ENCODE measurements at regions not wholly inside any gene's neighbourhood (a gene's known extent, or its start where the extent isn't known, plus 50 kb on each side); places are given as distances from the start of the nearest gene placed in this dataset.

- TF ChIP-seq EZH2 (IDR thresholded peaks at IDR 0.05; ENCODE audit: insufficient read depth, low read length) (no peak), CTCF (IDR thresholded peaks at IDR 0.05; ENCODE audit: insufficient read depth, low read depth, low read length) (no peak)
- H3K9ac ChIP-seq (ENCODE audit: low read length), result no peak overlapping the region
- H3K9me3 ChIP-seq (ENCODE audit: insufficient read depth, low read depth, low read length), result no peaks in the 10 kb centered on the region
- Mint-ChIP-seq H3K4me1 (ENCODE audit: low read depth, unreplicated experiment) (no peaks in the 10 kb centered on the region), H3K36me3 (ENCODE audit: low read depth, unreplicated experiment) (no peaks in the 10 kb centered on the region), H3K27ac (ENCODE audit: unreplicated experiment) (no peak overlapping the region), H3K9me3 (ENCODE audit: unreplicated experiment) (peaks cover 3% of the 10 kb centered on the region), H3K4me3 (ENCODE audit: unreplicated experiment) (no peak overlapping the region), H3K27me3 (ENCODE audit: low read depth, unreplicated experiment) (peaks cover 22% of the 10 kb centered on the region)
- no peaks in the 10 kb centered on the region for H3K36me3 ChIP-seq (ENCODE audit: insufficient read depth, low read length)
- H3K4me3 ChIP-seq (ENCODE audit: insufficient read depth, low read depth, low read length), result no peak overlapping the region
- no peak overlapping the region for H2AFZ ChIP-seq (ENCODE audit: low read depth, low read length)
- no peaks in the 10 kb centered on the region for H3K27me3 ChIP-seq (ENCODE audit: insufficient read depth, low read length)
- H3K79me2 ChIP-seq (ENCODE audit: insufficient read depth, low read length), result no peaks in the 10 kb centered on the region
- no peaks in the 10 kb centered on the region for H3K4me1 ChIP-seq (ENCODE audit: insufficient read depth, low read length)
- no peaks in the 10 kb centered on the region for H4K20me1 ChIP-seq (ENCODE audit: insufficient read depth, low read length)
- FAIRE-seq, result no peak
- no peak overlapping the region for H3K27ac ChIP-seq (ENCODE audit: low read depth, low read length)
- H3K4me2 ChIP-seq (ENCODE audit: low read length), result no peak overlapping the region
- no peak for DNase-seq (ENCODE audit: low read depth)
These were observed 204.5 kb upstream of the GHITM start for GRCh38 chr10:83934641-83935338.

GRCh38 chr10:83935339-83935736, 204.0 kb upstream of the GHITM start:
- Histone ChIP-seq H2AFZ (ENCODE audit: low read depth, low read length) (no peak overlapping the region), H4K20me1 (ENCODE audit: insufficient read depth, low read length) (no peaks in the 10 kb centered on the region), H3K4me2 (ENCODE audit: low read length) (no peak overlapping the region), H3K79me2 (ENCODE audit: insufficient read depth, low read length) (no peaks in the 10 kb centered on the region), H3K27me3 (ENCODE audit: insufficient read depth, low read length) (no peaks in the 10 kb centered on the region), H3K9me3 (ENCODE audit: insufficient read depth, low read depth, low read length) (no peaks in the 10 kb centered on the region), H3K36me3 (ENCODE audit: insufficient read depth, low read length) (no peaks in the 10 kb centered on the region), H3K27ac (ENCODE audit: low read depth, low read length) (no peak overlapping the region), H3K4me1 (ENCODE audit: insufficient read depth, low read length) (no peaks in the 10 kb centered on the region), H3K9ac (ENCODE audit: low read length) (no peak overlapping the region), H3K4me3 (ENCODE audit: insufficient read depth, low read depth, low read length) (no peak overlapping the region)
- no peak for FAIRE-seq
- H3K4me3 Mint-ChIP-seq (ENCODE audit: unreplicated experiment), result no peak overlapping the region
- no peaks in the 10 kb centered on the region for H3K36me3 Mint-ChIP-seq (ENCODE audit: low read depth, unreplicated experiment)
- TF ChIP-seq EZH2 (IDR thresholded peaks at IDR 0.05; ENCODE audit: insufficient read depth, low read length), result no peak
- TF ChIP-seq CTCF (IDR thresholded peaks at IDR 0.05; ENCODE audit: insufficient read depth, low read depth, low read length), result no peak
- no peak overlapping the region for H3K27ac Mint-ChIP-seq (ENCODE audit: unreplicated experiment)
- DNase-seq (ENCODE audit: low read depth), result no peak
- peaks cover 3% of the 10 kb centered on the region for H3K9me3 Mint-ChIP-seq (ENCODE audit: unreplicated experiment)
- no peaks in the 10 kb centered on the region for H3K4me1 Mint-ChIP-seq (ENCODE audit: low read depth, unreplicated experiment)
- peaks cover 22% of the 10 kb centered on the region for H3K27me3 Mint-ChIP-seq (ENCODE audit: low read depth, unreplicated experiment)

GRCh38 chr10:83935911-83936310, 203.4 kb upstream of the GHITM start:
- H2AFZ ChIP-seq (ENCODE audit: low read depth, low read length), result no peak overlapping the region
- Mint-ChIP-seq H3K36me3 (ENCODE audit: low read depth, unreplicated experiment) (no peaks in the 10 kb centered on the region), H3K9me3 (ENCODE audit: unreplicated experiment) (peaks cover 3% of the 10 kb centered on the region), H3K4me1 (ENCODE audit: low read depth, unreplicated experiment) (no peaks in the 10 kb centered on the region), H3K27ac (ENCODE audit: unreplicated experiment) (no peak overlapping the region), H3K4me3 (ENCODE audit: unreplicated experiment) (no peak overlapping the region), H3K27me3 (ENCODE audit: low read depth, unreplicated experiment) (peaks cover 22% of the 10 kb centered on the region)
- DNase-seq (ENCODE audit: low read depth), result no peak
- no peak for TF ChIP-seq EZH2 (IDR thresholded peaks at IDR 0.05; ENCODE audit: insufficient read depth, low read length)
- no peak for TF ChIP-seq CTCF (IDR thresholded peaks at IDR 0.05; ENCODE audit: insufficient read depth, low read depth, low read length)
- H3K9me3 ChIP-seq (ENCODE audit: insufficient read depth, low read depth, low read length), result no peaks in the 10 kb centered on the region
- H3K4me1 ChIP-seq (ENCODE audit: insufficient read depth, low read length), result no peaks in the 10 kb centered on the region
- no peak for FAIRE-seq
- H4K20me1 ChIP-seq (ENCODE audit: insufficient read depth, low read length), result no peaks in the 10 kb centered on the region
- no peak overlapping the region for H3K9ac ChIP-seq (ENCODE audit: low read length)
- H3K36me3 ChIP-seq (ENCODE audit: insufficient read depth, low read length), result no peaks in the 10 kb centered on the region
- no peak overlapping the region for H3K4me2 ChIP-seq (ENCODE audit: low read length)
- H3K27ac ChIP-seq (ENCODE audit: low read depth, low read length), result no peak overlapping the region
- no peaks in the 10 kb centered on the region for H3K79me2 ChIP-seq (ENCODE audit: insufficient read depth, low read length)
- no peak overlapping the region for H3K4me3 ChIP-seq (ENCODE audit: insufficient read depth, low read depth, low read length)
- no peaks in the 10 kb centered on the region for H3K27me3 ChIP-seq (ENCODE audit: insufficient read depth, low read length)
